ENCODE measurements at regions not wholly inside any gene's neighbourhood (a gene's known extent, or its start where the extent isn't known, plus 50 kb on each side); places are given as distances from the start of the nearest gene placed in this dataset.

DNA sequence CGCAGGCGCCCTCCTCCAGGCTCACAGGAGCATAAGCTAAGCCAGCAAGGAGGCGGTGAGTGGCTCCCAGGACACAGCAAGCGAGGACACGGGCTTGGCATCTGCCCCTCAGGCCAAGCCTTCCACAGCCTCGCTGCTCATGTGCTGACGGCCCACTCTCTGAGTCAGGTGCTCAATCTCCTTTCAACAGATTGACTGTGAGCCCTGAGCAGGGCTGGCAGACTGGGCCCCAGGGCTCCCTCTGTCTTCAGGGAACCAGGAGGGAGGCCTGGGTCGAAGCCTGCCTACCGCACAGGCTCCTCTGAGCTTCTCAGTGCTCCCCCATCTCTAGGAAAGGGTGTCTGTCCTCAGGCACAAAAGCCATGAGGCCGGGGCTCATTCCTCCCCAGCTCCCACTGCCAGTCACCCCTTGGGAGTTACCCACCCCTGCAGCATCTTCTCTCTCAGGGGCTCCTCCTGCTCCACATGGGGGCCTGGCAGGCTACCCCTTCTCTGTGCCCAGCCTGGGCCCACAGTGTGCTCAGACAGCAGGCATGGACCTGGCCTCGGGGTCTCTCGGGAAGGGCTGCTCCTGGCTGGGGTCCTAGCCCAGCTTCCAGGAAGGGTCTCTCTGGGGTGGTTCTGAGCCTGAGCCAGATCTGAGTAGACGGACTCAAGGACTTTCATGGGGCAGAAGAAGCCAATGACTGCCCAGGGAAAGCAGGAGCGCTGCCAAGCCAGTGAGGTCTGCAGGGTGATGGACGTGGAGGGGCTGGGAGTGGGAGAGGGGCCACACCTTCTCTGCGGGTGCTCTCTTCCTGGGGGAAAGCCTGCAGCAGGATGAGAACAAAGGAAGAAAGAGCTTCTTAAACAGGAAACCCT is 138.0 kb upstream of the GPC1 start:
- TF ChIP-seq, protein P1, sequence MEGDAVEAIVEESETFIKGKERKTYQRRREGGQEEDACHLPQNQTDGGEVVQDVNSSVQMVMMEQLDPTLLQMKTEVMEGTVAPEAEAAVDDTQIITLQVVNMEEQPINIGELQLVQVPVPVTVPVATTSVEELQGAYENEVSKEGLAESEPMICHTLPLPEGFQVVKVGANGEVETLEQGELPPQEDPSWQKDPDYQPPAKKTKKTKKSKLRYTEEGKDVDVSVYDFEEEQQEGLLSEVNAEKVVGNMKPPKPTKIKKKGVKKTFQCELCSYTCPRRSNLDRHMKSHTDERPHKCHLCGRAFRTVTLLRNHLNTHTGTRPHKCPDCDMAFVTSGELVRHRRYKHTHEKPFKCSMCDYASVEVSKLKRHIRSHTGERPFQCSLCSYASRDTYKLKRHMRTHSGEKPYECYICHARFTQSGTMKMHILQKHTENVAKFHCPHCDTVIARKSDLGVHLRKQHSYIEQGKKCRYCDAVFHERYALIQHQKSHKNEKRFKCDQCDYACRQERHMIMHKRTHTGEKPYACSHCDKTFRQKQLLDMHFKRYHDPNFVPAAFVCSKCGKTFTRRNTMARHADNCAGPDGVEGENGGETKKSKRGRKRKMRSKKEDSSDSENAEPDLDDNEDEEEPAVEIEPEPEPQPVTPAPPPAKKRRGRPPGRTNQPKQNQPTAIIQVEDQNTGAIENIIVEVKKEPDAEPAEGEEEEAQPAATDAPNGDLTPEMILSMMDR (IDR thresholded peaks at IDR 0.05), result peak in 8 of 12 donors; percentile 10 to 51 (median 30)
- TF ChIP-seq POLR2A (IDR thresholded peaks at IDR 0.05), result no peak

All from heart left ventricle (tissue), 13 donors.